ENCODE measurements at regions not wholly inside any gene's neighbourhood (a gene's known extent, or its start where the extent isn't known, plus 50 kb on each side); places are given as distances from the start of the nearest gene placed in this dataset.

DNA sequence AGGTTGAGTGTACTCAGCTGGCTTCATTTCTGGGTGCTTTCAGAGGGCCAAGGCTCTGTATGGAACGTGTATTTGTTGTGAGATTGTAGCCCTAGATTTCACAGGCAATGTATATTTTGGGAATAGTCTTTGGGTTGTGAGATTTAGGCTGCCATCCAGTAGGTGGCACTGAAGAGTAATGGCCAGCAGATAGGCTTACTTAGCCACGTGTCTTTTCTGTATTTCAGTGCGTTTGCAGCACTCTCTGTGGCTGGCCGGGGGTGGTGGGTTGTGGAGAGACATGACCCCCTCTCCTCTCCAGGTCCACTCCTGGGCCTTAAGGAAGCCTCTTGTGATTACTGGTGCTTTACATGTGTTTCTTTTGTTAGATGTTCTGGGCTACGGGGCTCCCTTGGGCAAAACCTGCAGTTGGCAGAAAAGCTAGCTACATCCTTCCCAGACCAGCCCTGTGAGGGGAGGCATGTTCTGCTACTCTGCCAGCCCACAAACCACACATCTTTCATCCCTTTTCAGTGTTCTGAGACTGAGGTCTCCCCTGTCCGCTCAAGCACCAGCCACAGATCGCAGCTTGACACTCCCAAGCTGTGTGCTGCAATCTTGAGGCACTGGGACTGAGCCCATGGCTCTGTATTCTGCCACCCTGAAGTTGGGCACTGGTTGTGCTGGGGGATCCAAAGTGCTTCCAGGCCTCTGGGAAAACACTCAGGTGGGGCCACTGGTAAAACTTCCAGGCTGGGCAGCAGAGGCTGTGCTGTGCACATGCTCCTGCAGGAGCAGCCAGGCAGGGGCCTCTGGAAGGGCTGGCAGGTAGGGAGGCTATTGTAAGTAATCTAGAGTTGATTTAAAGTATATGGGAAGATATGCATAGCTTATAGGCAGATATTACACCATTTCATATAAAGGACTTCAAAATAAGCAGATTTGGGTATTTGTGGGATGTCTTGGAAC, 1096.8 kb upstream of the PCDH20 start:
- DNase-seq (ENCODE audit: low spot score) = peak; percentile 37
- TF ChIP-seq, protein P1, sequence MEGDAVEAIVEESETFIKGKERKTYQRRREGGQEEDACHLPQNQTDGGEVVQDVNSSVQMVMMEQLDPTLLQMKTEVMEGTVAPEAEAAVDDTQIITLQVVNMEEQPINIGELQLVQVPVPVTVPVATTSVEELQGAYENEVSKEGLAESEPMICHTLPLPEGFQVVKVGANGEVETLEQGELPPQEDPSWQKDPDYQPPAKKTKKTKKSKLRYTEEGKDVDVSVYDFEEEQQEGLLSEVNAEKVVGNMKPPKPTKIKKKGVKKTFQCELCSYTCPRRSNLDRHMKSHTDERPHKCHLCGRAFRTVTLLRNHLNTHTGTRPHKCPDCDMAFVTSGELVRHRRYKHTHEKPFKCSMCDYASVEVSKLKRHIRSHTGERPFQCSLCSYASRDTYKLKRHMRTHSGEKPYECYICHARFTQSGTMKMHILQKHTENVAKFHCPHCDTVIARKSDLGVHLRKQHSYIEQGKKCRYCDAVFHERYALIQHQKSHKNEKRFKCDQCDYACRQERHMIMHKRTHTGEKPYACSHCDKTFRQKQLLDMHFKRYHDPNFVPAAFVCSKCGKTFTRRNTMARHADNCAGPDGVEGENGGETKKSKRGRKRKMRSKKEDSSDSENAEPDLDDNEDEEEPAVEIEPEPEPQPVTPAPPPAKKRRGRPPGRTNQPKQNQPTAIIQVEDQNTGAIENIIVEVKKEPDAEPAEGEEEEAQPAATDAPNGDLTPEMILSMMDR (IDR thresholded peaks at IDR 0.05; ENCODE audit: extremely low read depth, missing control alignments) = peak; percentile 82

DNA sequence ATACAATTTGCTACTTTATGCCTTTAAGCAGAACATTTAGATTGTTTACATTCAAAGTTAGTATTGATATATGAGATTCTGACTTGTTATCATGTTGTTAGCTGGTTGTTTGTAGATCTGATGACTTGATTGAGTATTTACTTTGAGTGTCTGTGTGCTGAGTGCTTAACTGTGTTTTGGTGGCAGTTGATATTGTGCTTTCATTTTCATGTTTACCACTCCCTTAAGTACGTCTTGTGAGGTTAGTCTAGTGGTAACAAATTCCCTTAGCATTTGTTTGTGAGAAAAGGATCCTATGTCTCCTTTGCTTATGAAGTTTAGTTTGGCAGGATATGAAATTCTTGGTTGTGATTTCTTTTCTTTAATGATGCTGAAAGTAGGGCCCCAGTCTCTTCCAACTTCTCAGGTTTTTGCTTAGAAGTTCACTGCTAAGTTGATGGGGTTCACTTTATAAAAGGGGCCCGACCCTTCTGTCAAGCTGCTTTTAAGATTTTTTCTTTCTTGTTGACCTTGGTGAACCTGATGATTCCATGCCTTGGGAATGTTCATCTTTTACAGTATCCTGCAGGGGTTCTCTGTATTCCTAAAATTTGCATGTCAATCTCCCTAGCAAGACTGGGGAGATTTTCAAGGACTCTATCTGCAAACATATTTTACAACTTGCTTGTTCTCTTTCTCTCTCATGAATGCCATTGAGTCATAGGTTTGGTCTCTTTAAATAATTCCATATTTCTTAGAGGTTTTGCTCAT, 1095.4 kb upstream of the PCDH20 start:
- TF ChIP-seq, protein P1 (IDR thresholded peaks at IDR 0.05; ENCODE audit: extremely low read depth, missing control alignments) = no peak
- DNase-seq (ENCODE audit: low spot score) = no peak

DNA sequence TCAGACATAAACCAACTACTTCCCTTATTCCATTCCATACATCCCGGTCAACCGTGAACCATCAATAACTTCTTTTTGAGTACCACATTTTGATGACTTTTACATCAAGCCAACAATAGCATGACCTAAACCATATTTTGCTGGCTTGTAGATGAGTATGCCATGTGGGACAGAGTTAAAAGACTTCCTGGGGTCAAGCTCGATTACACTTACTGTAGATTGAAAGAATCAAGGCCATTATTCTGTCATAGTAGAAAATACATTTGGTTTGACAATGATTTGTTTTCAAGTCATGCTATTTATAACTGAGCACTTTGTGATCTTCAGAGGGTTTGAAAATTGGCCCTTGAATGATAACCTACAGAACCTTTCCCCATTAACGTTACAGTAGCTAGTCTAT, 1086.9 kb upstream of the PCDH20 start:
- no peak for DNase-seq (ENCODE audit: low spot score)
- TF ChIP-seq, protein P1 (IDR thresholded peaks at IDR 0.05; ENCODE audit: extremely low read depth, missing control alignments) = no peak

DNA sequence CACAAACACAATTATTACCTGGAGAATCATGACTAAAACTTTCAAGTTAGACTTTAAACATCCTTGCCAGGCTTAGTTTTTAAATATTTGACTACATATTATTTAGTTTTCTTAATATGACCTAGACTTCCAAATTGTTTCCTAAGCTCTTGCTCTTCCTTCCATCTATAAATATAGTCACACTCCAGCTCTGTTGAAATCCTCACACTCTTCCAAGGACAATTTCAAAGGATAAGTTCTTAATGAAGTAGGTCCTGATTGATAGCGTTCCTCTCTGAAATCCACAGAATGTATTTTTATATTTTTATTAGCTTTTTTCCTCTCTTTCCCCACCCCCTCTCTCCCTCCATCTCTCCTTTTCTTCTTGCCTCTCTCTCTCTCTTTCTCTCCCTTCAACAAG, 1074.1 kb upstream of the PCDH20 start:
- TF ChIP-seq, protein P1 (IDR thresholded peaks at IDR 0.05; ENCODE audit: extremely low read depth, missing control alignments) = no peak
- DNase-seq (ENCODE audit: low spot score) = no peak

DNA sequence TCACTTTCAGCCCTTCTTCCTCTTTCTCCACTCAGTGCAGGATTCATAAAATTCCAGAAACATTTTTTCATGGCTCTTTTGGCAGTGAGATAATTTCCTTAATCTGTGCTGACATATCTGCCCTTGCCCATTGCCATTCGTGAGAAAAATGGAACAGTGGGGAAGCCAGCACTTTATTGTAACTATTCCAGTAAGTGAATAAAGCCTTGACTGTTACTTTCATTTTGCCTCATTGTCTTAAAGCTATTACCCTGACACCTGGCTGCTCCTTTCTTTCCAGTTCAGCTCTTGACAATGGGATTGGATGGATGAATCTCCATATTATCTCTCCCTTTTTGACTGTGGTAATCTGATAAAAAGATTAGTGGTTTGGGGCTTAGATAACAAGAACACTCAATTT, 1068.1 kb upstream of the PCDH20 start:
- no peak for DNase-seq (ENCODE audit: low spot score)
- TF ChIP-seq, protein P1 (IDR thresholded peaks at IDR 0.05; ENCODE audit: extremely low read depth, missing control alignments) = no peak

DNA sequence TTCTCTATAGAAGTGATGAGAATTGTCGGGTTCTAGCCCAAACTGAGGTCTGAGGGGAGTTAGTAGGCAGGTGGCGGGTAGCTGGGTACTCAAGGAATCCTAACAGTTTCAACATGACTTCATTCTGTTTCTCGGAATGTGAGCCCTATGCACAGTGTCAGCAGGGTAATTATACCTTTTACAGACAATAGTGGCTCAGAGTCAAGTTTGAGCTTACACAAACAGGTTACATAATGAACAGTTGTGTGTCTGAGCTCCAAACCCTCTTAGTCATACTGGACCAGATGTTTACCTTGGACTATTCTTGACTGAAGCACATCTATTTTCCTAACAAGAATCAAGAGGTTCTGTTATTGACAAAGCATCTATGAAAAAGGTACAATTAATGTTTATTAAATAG, 1066.7 kb upstream of the PCDH20 start:
- TF ChIP-seq, protein P1 (IDR thresholded peaks at IDR 0.05; ENCODE audit: extremely low read depth, missing control alignments) = no peak
- DNase-seq (ENCODE audit: low spot score) = no peak

DNA sequence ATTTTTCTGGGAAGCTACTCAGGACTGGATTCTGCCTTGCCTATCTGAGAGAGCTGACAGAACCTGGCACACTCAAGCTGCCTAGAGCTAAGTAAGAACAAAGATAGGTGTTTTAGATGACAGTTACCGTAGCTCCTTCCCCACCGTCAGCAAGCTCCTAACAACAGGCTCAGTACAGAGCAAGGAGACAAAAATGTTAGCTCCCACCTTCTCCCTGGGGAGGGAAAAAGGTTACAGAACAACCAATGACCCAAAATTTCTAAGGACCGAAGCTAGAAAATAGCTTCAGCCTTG, 1058.2 kb upstream of the PCDH20 start:
- TF ChIP-seq, protein P1 (IDR thresholded peaks at IDR 0.05; ENCODE audit: extremely low read depth, missing control alignments) = no peak
- no peak for DNase-seq (ENCODE audit: low spot score)
